Epithelial cell of prostate (primary cell): ENCODE measurements at regions not wholly inside any gene's neighbourhood (a gene's known extent, or its start where the extent isn't known, plus 50 kb on each side); places are given as distances from the start of the nearest gene placed in this dataset.

Experiments
- DNase-seq: peaks from one replicate; pipeline ENCODE4 v3.0.0-alpha.2; 2011; ENCODE audit warnings: low read depth, low spot score
- H3K27ac ChIP-seq: fragments of 450-650 bp; 2 replicates; pipeline ENCODE4 v1.5.1; 2017; ENCODE audit warnings: mild to moderate bottlenecking

GRCh38 chr5:161138751-161139455 lies 286.9 kb upstream of the ATP10B start:
- H3K27ac ChIP-seq, result no peak overlapping the region
- no peak for DNase-seq

- no peak for DNase-seq
- no peak overlapping the region for H3K27ac ChIP-seq
These were observed 282.9 kb upstream of the ATP10B start for GRCh38 chr5:161134956-161135355.

GRCh38 chr5:161134083-161134482 lies 282.1 kb upstream of the ATP10B start:
- no peak overlapping the region for H3K27ac ChIP-seq
- DNase-seq, result no peak

- no peak overlapping the region for H3K27ac ChIP-seq
These were observed 263.9 kb upstream of the ATP10B start for GRCh38 chr5:161115941-161116340.

GRCh38 chr5:161112371-161112770 lies 260.4 kb upstream of the ATP10B start:
- DNase-seq, result no peak
- H3K27ac ChIP-seq, result no peak overlapping the region

More at GRCh38 chr5:161115941-161116340, 263.9 kb upstream of the ATP10B start:
- DNase-seq, result no peak

- no peak overlapping the region for H3K27ac ChIP-seq
- DNase-seq, result no peak
These were observed 253.5 kb upstream of the ATP10B start for GRCh38 chr5:161105525-161105924.

- DNase-seq, result no peak
- no peak overlapping the region for H3K27ac ChIP-seq
These were observed 246.5 kb upstream of the ATP10B start for GRCh38 chr5:161098516-161098915.

GRCh38 chr5:161096581-161096980 lies 244.6 kb upstream of the ATP10B start:
- H3K27ac ChIP-seq, result no peak overlapping the region
- no peak for DNase-seq

- DNase-seq, result no peak
- no peak overlapping the region for H3K27ac ChIP-seq
These were observed 243.9 kb upstream of the ATP10B start for GRCh38 chr5:161095953-161096352.

GRCh38 chr5:161094411-161094810 lies 242.4 kb upstream of the ATP10B start:
- no peak for DNase-seq
- no peak overlapping the region for H3K27ac ChIP-seq

GRCh38 chr5:161093100-161093499 lies 241.1 kb upstream of the ATP10B start:
- no peak for DNase-seq
- H3K27ac ChIP-seq, result no peak overlapping the region

- no peak for DNase-seq
- no peak overlapping the region for H3K27ac ChIP-seq
These were observed 237.6 kb upstream of the ATP10B start for GRCh38 chr5:161089569-161089968.

- no peak for DNase-seq
- H3K27ac ChIP-seq, result peak overlapping the region; percentile 17
These were observed 234.4 kb upstream of the ATP10B start for GRCh38 chr5:161086461-161086860.

GRCh38 chr5:161085056-161085455 lies 233.0 kb upstream of the ATP10B start:
- H3K27ac ChIP-seq, result no peak overlapping the region
- DNase-seq, result no peak

- no peak for DNase-seq
These were observed 232.1 kb upstream of the ATP10B start for GRCh38 chr5:161084115-161084514.

GRCh38 chr5:161078793-161079192 lies 226.8 kb upstream of the ATP10B start:
- no peak for DNase-seq
- no peak overlapping the region for H3K27ac ChIP-seq

More at GRCh38 chr5:161084115-161084514, 232.1 kb upstream of the ATP10B start:
- H3K27ac ChIP-seq, result no peak overlapping the region

GRCh38 chr5:161077936-161078545 lies 226.0 kb upstream of the ATP10B start:
- H3K27ac ChIP-seq, result no peak overlapping the region
- no peak for DNase-seq

GRCh38 chr5:161077496-161077895 lies 225.5 kb upstream of the ATP10B start:
- no peak for DNase-seq

GRCh38 chr5:161064781-161065180 lies 212.8 kb upstream of the ATP10B start:
- no peak overlapping the region for H3K27ac ChIP-seq

More at GRCh38 chr5:161077496-161077895, 225.5 kb upstream of the ATP10B start:
- no peak overlapping the region for H3K27ac ChIP-seq

GRCh38 chr5:161064297-161064696 lies 212.3 kb upstream of the ATP10B start:
- no peak overlapping the region for H3K27ac ChIP-seq
- DNase-seq, result no peak

More at GRCh38 chr5:161064781-161065180, 212.8 kb upstream of the ATP10B start:
- no peak for DNase-seq

GRCh38 chr5:161058781-161059180 lies 206.8 kb upstream of the ATP10B start:
- DNase-seq, result no peak
- no peak overlapping the region for H3K27ac ChIP-seq
